ENCODE measurements at regions not wholly inside any gene's neighbourhood (a gene's known extent, or its start where the extent isn't known, plus 50 kb on each side); places are given as distances from the start of the nearest gene placed in this dataset.

DNA sequence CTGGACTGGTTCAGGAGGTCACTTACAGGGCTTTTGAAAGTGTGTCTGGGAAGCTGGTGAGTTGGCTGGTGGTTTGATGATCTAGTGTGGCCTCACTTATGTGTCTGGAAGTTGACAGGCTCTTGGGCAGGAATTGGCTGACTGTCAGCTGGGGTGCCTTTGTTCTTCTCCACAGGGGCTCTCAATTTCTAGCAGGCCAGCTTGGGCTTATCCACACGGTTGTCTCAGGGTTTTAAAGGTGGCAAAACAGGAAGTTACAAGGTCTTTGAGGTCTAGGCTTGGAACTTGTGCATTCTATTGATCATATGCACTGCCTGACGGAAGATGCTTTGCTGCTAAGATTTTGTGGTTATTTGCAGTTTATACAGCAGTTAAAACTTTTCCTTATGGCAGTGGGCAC is 52.0 kb upstream of the CELF4 start:
- TF ChIP-seq POLR2A (IDR thresholded peaks at IDR 0.05) (no peak), EP300 (IDR thresholded peaks at IDR 0.05; ENCODE audit: low read depth) (no peak), POLR2AphosphoS5 (IDR thresholded peaks at IDR 0.05) (no peak)
- TF ChIP-seq, protein P1, sequence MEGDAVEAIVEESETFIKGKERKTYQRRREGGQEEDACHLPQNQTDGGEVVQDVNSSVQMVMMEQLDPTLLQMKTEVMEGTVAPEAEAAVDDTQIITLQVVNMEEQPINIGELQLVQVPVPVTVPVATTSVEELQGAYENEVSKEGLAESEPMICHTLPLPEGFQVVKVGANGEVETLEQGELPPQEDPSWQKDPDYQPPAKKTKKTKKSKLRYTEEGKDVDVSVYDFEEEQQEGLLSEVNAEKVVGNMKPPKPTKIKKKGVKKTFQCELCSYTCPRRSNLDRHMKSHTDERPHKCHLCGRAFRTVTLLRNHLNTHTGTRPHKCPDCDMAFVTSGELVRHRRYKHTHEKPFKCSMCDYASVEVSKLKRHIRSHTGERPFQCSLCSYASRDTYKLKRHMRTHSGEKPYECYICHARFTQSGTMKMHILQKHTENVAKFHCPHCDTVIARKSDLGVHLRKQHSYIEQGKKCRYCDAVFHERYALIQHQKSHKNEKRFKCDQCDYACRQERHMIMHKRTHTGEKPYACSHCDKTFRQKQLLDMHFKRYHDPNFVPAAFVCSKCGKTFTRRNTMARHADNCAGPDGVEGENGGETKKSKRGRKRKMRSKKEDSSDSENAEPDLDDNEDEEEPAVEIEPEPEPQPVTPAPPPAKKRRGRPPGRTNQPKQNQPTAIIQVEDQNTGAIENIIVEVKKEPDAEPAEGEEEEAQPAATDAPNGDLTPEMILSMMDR (IDR thresholded peaks at IDR 0.05) = no peak
